GM10248 (cell line): ENCODE measurements at regions not wholly inside any gene's neighbourhood (a gene's known extent, or its start where the extent isn't known, plus 50 kb on each side); places are given as distances from the start of the nearest gene placed in this dataset.

Experiments
- CTCF ChIA-PET: fragments of 300-600 bp; sonication (Branson Sonifier 250); formaldehyde crosslinking; extraction: SDS; loops from one replicate; lab custom pipeline; 2021; ENCODE audit warnings: antibody characterized with exemption; lab: Yijun Ruan, JAX
- POLR2A ChIA-PET: fragments of 350-650 bp; sonication (Branson Sonifier 250); formaldehyde crosslinking; extraction: SDS; loops from one replicate; lab custom pipeline; 2020; ENCODE audit warnings: antibody characterized with exemption; lab: Yijun Ruan, JAX
- DNase-seq: peaks from one replicate; pipeline ENCODE4 v3.0.0; 2012; ENCODE audit errors: extremely low spot score
- TF ChIP-seq, protein P1 (sequence below): IDR thresholded peaks from 2 replicates; pipeline ENCODE4 v1.5.1; 2012; ENCODE audit warnings: mild to moderate bottlenecking, low read depth; ENCODE audit errors: extremely low read depth, missing control alignments, control extremely low read depth

DNA sequence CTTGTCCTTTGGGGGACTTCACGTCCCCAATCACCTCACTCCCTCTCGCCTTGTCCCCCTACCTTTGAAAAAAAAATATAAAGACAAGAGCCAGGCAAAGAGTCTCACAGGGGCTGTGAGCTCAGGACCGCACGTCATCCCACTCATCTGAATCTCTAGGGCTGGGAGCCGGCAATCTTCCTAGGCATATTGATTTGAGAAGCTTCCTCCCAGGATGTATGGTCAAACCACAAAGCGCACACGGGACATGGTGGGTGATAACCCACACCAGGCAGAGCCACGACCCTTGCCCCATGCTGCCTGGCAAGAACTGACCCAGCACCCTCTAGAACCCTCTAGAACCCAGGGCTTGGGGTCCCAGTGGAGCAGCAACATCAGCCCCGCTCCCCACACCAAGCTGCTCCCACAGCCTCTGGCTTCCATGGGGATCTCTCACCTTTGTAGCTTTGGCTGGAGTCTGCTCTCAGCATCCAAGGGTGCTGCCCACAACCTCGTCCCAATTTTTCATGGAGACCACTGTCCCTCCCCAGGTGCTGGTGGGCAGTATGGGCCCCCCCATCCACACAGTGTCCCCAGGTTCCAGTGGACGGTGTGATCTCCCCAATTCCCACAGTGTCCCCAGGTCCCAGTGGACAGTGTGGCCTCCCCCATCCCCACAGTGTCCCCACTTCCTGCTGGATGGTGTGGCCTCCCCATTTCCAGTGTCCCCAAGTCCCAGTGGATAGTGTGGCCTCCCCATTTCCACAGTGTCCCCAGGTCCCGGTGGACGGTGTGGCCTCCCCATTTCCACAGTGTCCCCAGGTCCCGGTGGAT, 85.2 kb upstream of the FGF3 start:
- CTCF ChIA-PET, result interaction anchor here (0.9 to 1.2 kb wide), 3 partner anchors 11 to 219 kb away, joined by 3 to 4 read pairs (median 3); no protein-coding TSS in a partner anchor
- POLR2A ChIA-PET, result interaction anchor here (0.6 kb wide), 1 partner anchor 119 kb away, joined by 5 read pairs; no protein-coding TSS in a partner anchor
- DNase-seq, result no peak
- TF ChIP-seq, protein P1, sequence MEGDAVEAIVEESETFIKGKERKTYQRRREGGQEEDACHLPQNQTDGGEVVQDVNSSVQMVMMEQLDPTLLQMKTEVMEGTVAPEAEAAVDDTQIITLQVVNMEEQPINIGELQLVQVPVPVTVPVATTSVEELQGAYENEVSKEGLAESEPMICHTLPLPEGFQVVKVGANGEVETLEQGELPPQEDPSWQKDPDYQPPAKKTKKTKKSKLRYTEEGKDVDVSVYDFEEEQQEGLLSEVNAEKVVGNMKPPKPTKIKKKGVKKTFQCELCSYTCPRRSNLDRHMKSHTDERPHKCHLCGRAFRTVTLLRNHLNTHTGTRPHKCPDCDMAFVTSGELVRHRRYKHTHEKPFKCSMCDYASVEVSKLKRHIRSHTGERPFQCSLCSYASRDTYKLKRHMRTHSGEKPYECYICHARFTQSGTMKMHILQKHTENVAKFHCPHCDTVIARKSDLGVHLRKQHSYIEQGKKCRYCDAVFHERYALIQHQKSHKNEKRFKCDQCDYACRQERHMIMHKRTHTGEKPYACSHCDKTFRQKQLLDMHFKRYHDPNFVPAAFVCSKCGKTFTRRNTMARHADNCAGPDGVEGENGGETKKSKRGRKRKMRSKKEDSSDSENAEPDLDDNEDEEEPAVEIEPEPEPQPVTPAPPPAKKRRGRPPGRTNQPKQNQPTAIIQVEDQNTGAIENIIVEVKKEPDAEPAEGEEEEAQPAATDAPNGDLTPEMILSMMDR, result no peak

DNA sequence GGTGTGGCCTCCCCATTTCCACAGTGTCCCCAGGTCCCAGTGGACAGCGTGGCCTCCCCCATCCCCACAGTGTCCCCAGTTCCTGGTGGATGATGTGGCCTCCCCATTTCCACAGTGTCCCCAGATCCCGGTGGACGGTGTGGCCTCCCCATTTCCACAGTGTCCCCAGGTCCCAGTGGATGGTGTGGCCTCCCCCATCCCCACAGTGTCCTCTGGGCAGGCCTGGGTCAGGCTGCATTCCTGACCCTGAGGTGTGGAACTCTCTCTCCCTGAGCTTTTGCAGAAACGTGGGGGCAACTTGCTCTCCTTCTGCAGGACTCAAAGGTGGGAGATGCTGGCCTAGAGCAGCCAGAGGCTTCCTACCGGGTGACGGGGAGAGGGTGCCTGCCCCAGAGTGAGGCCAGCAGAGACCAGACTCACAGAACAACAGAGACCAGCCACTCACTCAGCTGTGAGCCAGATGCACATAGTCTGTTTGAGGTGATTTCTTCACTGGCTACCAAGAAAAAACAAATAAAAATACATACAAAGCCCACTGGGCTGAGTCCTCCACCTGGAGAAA, 85.8 kb upstream of the FGF3 start:
- ChIA-PET CTCF (no interaction called here), POLR2A (no interaction called here)
- DNase-seq, result no peak
- TF ChIP-seq, protein P1, result no peak

DNA sequence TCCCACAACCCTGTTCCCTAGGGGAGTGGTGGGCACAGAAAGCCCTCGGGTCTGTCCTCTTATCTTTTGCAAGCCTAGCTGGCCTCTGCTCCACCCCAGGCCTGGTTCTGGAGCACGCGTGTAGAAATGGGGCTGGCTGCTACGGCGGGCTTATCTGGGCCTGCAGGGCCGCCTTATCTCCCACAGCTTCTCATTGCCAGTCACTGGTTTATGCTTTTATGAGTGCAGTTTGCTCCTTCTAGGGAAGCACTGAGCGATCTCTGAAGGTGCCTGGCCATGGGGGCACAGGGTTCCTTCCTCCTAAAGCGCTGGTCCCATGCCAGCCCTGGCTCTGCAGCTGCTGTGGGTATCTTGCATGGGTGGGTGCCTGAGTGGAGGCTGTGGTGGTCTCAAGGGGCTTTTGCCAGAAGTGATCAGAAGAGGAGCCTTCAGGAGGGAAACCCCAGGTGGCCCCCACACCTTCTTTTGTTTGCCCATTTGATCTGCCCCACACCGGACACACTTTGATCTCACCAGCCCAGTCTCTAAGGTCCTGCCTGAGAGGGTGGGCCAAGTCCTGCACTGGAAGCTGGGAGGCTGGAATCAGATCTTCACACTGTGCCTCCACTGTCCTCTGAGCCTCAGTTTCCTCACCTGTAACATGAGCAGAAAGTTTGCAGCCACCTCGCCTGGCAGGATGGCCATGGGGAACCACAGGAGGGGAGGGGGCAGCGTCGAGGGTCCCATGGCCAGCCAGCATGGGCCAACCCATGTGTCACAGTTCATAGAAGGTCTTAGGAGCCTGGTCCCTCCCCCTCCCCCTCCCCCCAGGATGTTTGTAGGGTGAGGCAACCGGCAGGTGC, 86.6 kb upstream of the FGF3 start:
- CTCF ChIA-PET, result interaction anchor here (1.0 kb wide), 1 partner anchor 12 kb away, joined by 3 read pairs; no protein-coding TSS in a partner anchor
- TF ChIP-seq, protein P1, result no peak
- POLR2A ChIA-PET, result no interaction called here
- no peak for DNase-seq

DNA sequence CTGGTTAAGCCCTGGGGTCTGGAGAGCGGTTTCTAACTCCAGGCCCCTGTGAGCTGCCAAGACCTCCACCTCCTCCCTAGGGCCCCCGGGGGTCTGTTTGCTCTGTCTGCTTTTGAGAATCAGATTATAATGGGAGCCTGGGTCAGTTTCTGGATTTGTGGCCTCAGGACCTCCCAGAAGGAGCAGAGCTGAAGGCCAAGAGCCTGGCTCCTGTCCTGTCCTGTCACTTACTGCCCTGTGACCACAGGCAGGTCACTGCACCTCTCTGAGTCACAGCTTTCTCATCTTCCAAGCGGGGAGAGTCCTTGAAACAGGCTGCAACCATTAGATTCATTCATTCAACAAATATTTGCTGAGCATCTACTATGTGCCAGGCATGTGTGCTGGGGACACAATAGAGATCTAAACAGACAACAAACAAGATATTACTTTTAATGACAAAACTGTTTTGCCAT, 87.3 kb upstream of the FGF3 start:
- CTCF ChIA-PET, result interaction anchor here (1.0 kb wide), 1 partner anchor 12 kb away, joined by 3 read pairs; no protein-coding TSS in a partner anchor
- TF ChIP-seq, protein P1, result no peak
- no peak for DNase-seq
- POLR2A ChIA-PET, result no interaction called here

DNA sequence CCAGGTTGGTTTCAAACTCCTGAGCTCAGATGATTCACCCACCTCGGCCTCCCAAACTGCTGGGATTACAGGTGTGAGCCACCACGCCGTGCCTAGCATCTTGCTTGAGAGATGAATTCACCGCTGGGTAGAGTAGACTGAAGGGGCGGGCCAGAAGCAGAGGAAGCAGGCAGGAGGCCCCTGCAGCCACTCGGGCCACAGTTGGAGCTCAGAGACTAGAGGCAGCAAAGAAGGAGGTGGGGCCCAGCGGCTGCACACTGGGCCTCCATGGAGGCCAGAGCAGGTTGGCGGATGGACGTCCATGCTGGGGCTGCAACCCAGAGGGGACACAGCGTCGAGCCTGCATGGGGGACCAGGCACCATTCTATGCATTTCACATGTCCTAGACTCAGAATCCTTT, 88.4 kb upstream of the FGF3 start:
- TF ChIP-seq, protein P1, result no peak
- no peak for DNase-seq
- POLR2A ChIA-PET, result no interaction called here
- CTCF ChIA-PET, result interaction anchor here (1.0 to 4.4 kb wide), 4 partner anchors 11 to 291 kb away, joined by 4 to 21 read pairs (median 11); no protein-coding TSS in a partner anchor
